Glomerular visceral epithelial cell (primary cell): ENCODE measurements at regions not wholly inside any gene's neighbourhood (a gene's known extent, or its start where the extent isn't known, plus 50 kb on each side); places are given as distances from the start of the nearest gene placed in this dataset.

Experiments used
- DNase-seq: peaks from one replicate; pipeline ENCODE4 v3.0.0-alpha.2; 2016; ENCODE audit errors: extremely low spot score

- DNase-seq, result no peak
These were observed 228.9 kb downstream of the RBM43 start for GRCh38 chr2:151032741-151033191.

- DNase-seq, result no peak
These were observed 230.9 kb downstream of the RBM43 start for GRCh38 chr2:151030663-151031230.

GRCh38 chr2:151029406-151030157 is 232.1 kb downstream of the RBM43 start:
- no peak for DNase-seq

- DNase-seq, result no peak
These were observed 232.9 kb downstream of the RBM43 start for GRCh38 chr2:151028691-151029176.

- no peak for DNase-seq
These were observed 234.5 kb downstream of the RBM43 start for GRCh38 chr2:151027151-151027550.

- DNase-seq, result no peak
These were observed 235.8 kb downstream of the RBM43 start for GRCh38 chr2:151025816-151026215.

- DNase-seq, result no peak
These were observed 236.9 kb downstream of the RBM43 start for GRCh38 chr2:151024696-151025251.

- DNase-seq, result no peak
These were observed 239.8 kb downstream of the RBM43 start for GRCh38 chr2:151021747-151022452.

- no peak for DNase-seq
These were observed 241.3 kb downstream of the RBM43 start for GRCh38 chr2:151020411-151020810.

- no peak for DNase-seq
These were observed 252.1 kb downstream of the RBM43 start for GRCh38 chr2:151009437-151010175.

GRCh38 chr2:151007365-151007764 is 254.3 kb downstream of the RBM43 start:
- DNase-seq, result peak; percentile 30

GRCh38 chr2:151002959-151003600 is 258.6 kb downstream of the RBM43 start:
- no peak for DNase-seq

GRCh38 chr2:150997702-150998440 is 263.8 kb downstream of the RBM43 start:
- no peak for DNase-seq

- DNase-seq, result no peak
These were observed 264.6 kb downstream of the RBM43 start for GRCh38 chr2:150997066-150997465.

GRCh38 chr2:150994076-150994475 is 267.6 kb downstream of the RBM43 start:
- no peak for DNase-seq

- DNase-seq, result no peak
These were observed 271.7 kb downstream of the RBM43 start for GRCh38 chr2:150989969-150990368.

GRCh38 chr2:150985741-150986140 is 275.9 kb downstream of the RBM43 start:
- no peak for DNase-seq

GRCh38 chr2:150983314-150983897 is 278.3 kb downstream of the RBM43 start:
- DNase-seq, result no peak

GRCh38 chr2:150981826-150982225 is 279.8 kb downstream of the RBM43 start:
- no peak for DNase-seq

- DNase-seq, result no peak
These were observed 283.6 kb downstream of the RBM43 start for GRCh38 chr2:150978053-150978452.
